DND-41 (cell line): ENCODE measurements at regions not wholly inside any gene's neighbourhood (a gene's known extent, or its start where the extent isn't known, plus 50 kb on each side); places are given as distances from the start of the nearest gene placed in this dataset.

Source experiments
- EZH2 ChIP-seq: IDR thresholded peaks from 3 replicates; pipeline ENCODE4 v1.6.1; 2012; ENCODE audit warnings: borderline replicate concordance, low read depth, mild to moderate bottlenecking, moderate library complexity, low read length, inconsistent platforms; ENCODE audit not compliant: severe bottlenecking
- TF ChIP-seq, protein P1 (sequence below): IDR thresholded peaks from 2 replicates; pipeline ENCODE4 v1.5.1; 2012; ENCODE audit warnings: borderline replicate concordance, low read length, moderate library complexity, mild to moderate bottlenecking; ENCODE audit not compliant: poor library complexity, severe bottlenecking; ENCODE audit errors: extremely low read depth

GRCh38 chr14:105830171-105830570, 303.8 kb downstream of the TMEM121 start:
- TF ChIP-seq, protein P1, sequence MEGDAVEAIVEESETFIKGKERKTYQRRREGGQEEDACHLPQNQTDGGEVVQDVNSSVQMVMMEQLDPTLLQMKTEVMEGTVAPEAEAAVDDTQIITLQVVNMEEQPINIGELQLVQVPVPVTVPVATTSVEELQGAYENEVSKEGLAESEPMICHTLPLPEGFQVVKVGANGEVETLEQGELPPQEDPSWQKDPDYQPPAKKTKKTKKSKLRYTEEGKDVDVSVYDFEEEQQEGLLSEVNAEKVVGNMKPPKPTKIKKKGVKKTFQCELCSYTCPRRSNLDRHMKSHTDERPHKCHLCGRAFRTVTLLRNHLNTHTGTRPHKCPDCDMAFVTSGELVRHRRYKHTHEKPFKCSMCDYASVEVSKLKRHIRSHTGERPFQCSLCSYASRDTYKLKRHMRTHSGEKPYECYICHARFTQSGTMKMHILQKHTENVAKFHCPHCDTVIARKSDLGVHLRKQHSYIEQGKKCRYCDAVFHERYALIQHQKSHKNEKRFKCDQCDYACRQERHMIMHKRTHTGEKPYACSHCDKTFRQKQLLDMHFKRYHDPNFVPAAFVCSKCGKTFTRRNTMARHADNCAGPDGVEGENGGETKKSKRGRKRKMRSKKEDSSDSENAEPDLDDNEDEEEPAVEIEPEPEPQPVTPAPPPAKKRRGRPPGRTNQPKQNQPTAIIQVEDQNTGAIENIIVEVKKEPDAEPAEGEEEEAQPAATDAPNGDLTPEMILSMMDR: no peak
- no peak for TF ChIP-seq EZH2
